ENCODE measurements at regions not wholly inside any gene's neighbourhood (a gene's known extent, or its start where the extent isn't known, plus 50 kb on each side); places are given as distances from the start of the nearest gene placed in this dataset.

- no peaks in the 10 kb centered on the region for H3K36me3 ChIP-seq
- WGBS, 2 donors (ENCODE audit: low coverage in 1 of 2): 20 to 54% methylated on average over 1 to 24 of the region's 28 CpGs
- in situ Hi-C loops (cut with MboI; ENCODE audit: low pct_ligation_motif_present in 1 of 4, low pct_unique_long_range_greater_than_20kb in 1 of 4, low sequenced_read_pairs in 3 of 4): no loop called here
- TF ChIP-seq EP300 (IDR thresholded peaks at IDR 0.05; ENCODE audit: low read depth): no peak
- TF ChIP-seq POLR2A (IDR thresholded peaks at IDR 0.05): no peak
- TF ChIP-seq CTCF (IDR thresholded peaks at IDR 0.05): peak in 3 of 5 experiments; percentile 14 to 26 (median 22)
- TF ChIP-seq POLR2AphosphoS5 (IDR thresholded peaks at IDR 0.05): no peak
- no peaks in the 10 kb centered on the region for H3K27me3 ChIP-seq
- no peak overlapping the region for H3K4me3 ChIP-seq
- peak overlapping the region; percentile 5 to 54 (median 41) for H3K27ac ChIP-seq
- DNase-seq: no peak
- H3K4me1 ChIP-seq: peaks cover 0 to 25% (median 7%) of the 10 kb centered on the region in 4 donors
- no peaks in the 10 kb centered on the region for H3K9me3 ChIP-seq
- intact Hi-C loops (cut with DNase I; ENCODE audit: low total_unique reads): no loop called here
Observed at GRCh38 chr21:39022863-39023693, 160.2 kb downstream of the PSMG1 start.

- peak overlapping the region; percentile 35 to 54 (median 44) for H3K27ac ChIP-seq
- H3K4me1 ChIP-seq: peaks cover 0 to 25% (median 7%) of the 10 kb centered on the region in 4 donors
- in situ Hi-C loops (cut with MboI; ENCODE audit: low pct_ligation_motif_present in 1 of 4, low pct_unique_long_range_greater_than_20kb in 1 of 4, low sequenced_read_pairs in 3 of 4): no loop called here
- TF ChIP-seq CTCF (IDR thresholded peaks at IDR 0.05) (no peak), POLR2A (IDR thresholded peaks at IDR 0.05) (no peak), EP300 (IDR thresholded peaks at IDR 0.05; ENCODE audit: low read depth) (no peak), POLR2AphosphoS5 (IDR thresholded peaks at IDR 0.05) (no peak)
- no peaks in the 10 kb centered on the region for H3K9me3 ChIP-seq
- no peak for DNase-seq
- no peaks in the 10 kb centered on the region for H3K36me3 ChIP-seq
- H3K4me3 ChIP-seq: no peak overlapping the region
- 70% methylated on average over 6 of the region's 6 CpGs; no CpG with 5 or more reads in 1 of the 2 donors for WGBS, 2 donors (ENCODE audit: low coverage in 1 of 2)
- no peaks in the 10 kb centered on the region for H3K27me3 ChIP-seq
- intact Hi-C loops (cut with DNase I; ENCODE audit: low total_unique reads): no loop called here
Observed at GRCh38 chr21:39022466-39022862, 160.8 kb downstream of the PSMG1 start.

DNA sequence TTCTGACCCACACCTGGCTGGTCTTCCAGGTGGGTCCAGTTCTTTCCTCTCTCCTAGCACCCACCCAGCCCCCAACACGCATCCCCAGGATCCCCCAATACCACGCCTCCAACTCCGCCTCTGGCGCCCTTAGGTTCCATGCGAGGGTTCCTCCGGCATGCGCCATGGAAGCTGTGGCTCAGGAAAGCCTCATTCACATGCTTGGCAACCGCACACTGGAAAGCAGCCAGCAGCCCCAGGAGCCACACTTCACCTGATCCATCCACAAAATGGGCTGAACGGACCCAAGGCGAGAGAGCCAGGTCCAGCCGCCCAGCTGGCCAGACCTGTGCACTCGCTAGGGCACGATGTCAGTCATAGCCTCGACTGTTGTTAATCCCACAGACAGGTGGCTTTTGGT lies 161.2 kb downstream of the PSMG1 start:
- no peaks in the 10 kb centered on the region for H3K27me3 ChIP-seq
- H3K9me3 ChIP-seq: no peaks in the 10 kb centered on the region
- peaks cover 0 to 25% (median 7%) of the 10 kb centered on the region in 4 donors for H3K4me1 ChIP-seq
- intact Hi-C loops (cut with DNase I; ENCODE audit: low total_unique reads) (no loop called here), in situ Hi-C loops (cut with MboI; ENCODE audit: low pct_ligation_motif_present in 1 of 4, low pct_unique_long_range_greater_than_20kb in 1 of 4, low sequenced_read_pairs in 3 of 4) (no loop called here)
- H3K4me3 ChIP-seq: no peak overlapping the region
- no peak for TF ChIP-seq EP300 (IDR thresholded peaks at IDR 0.05; ENCODE audit: low read depth)
- no peak for TF ChIP-seq POLR2A (IDR thresholded peaks at IDR 0.05)
- TF ChIP-seq CTCF (IDR thresholded peaks at IDR 0.05): no peak
- TF ChIP-seq POLR2AphosphoS5 (IDR thresholded peaks at IDR 0.05): no peak
- H3K36me3 ChIP-seq: no peaks in the 10 kb centered on the region
- 88 to 93% methylated on average over 6 to 14 of the region's 14 CpGs for whole genome bisulfite sequencing, 2 donors (ENCODE audit: low coverage in 1 of 2)
- no peak for DNase-seq
- peak overlapping the region; percentile 35 to 54 (median 44) for H3K27ac ChIP-seq

DNA sequence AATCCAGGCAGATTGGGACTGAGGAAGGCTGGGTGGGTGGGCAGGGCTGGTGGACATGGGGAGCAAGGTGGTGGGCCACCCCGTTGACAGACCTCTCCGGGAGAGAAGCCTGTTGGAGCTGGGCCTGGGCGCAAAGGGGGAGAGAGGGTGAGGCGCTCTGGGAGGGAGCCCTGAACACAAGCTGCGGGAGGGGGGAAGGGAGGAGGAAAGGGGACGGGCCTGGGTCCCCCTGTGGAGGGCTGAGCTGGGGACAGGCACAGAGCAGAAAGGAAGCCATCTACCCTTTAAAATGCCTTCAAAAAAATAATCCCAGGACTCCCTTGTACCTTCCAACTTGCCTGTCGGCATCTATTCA lies 161.8 kb downstream of the PSMG1 start:
- Histone ChIP-seq H3K9me3 (no peaks in the 10 kb centered on the region), H3K27me3 (no peaks in the 10 kb centered on the region), H3K27ac (peak overlapping the region; percentile 35 to 54 (median 44)), H3K4me1 (peaks cover 0 to 25% (median 7%) of the 10 kb centered on the region in 4 donors), H3K36me3 (no peaks in the 10 kb centered on the region), H3K4me3 (no peak overlapping the region)
- intact Hi-C loops (cut with DNase I; ENCODE audit: low total_unique reads) (no loop called here), in situ Hi-C loops (cut with MboI; ENCODE audit: low pct_ligation_motif_present in 1 of 4, low pct_unique_long_range_greater_than_20kb in 1 of 4, low sequenced_read_pairs in 3 of 4) (no loop called here)
- no peak for DNase-seq
- TF ChIP-seq POLR2AphosphoS5 (IDR thresholded peaks at IDR 0.05) (no peak), CTCF (IDR thresholded peaks at IDR 0.05) (no peak), POLR2A (IDR thresholded peaks at IDR 0.05) (no peak), EP300 (IDR thresholded peaks at IDR 0.05; ENCODE audit: low read depth) (no peak)
- WGBS, 2 donors (ENCODE audit: low coverage in 1 of 2): 84% methylated on average over 7 of the region's 7 CpGs; no CpG with 5 or more reads in 1 of the 2 donors
